WI38 (cell line): ENCODE measurements at regions not wholly inside any gene's neighbourhood (a gene's known extent, or its start where the extent isn't known, plus 50 kb on each side); places are given as distances from the start of the nearest gene placed in this dataset.

Experiments used
- H3K4me3 ChIP-seq: 2 replicates; pipeline ENCODE4 v1.5.1; 2011; ENCODE audit warnings: low read depth, mild to moderate bottlenecking, control low read depth, low read length
- TF ChIP-seq, protein P1 (sequence below): IDR thresholded peaks from 2 replicates; pipeline ENCODE4 v1.5.1; 2012; ENCODE audit warnings: low read depth, mild to moderate bottlenecking, control low read depth, low read length

- no peak overlapping the region for H3K4me3 ChIP-seq
- TF ChIP-seq, protein P1, sequence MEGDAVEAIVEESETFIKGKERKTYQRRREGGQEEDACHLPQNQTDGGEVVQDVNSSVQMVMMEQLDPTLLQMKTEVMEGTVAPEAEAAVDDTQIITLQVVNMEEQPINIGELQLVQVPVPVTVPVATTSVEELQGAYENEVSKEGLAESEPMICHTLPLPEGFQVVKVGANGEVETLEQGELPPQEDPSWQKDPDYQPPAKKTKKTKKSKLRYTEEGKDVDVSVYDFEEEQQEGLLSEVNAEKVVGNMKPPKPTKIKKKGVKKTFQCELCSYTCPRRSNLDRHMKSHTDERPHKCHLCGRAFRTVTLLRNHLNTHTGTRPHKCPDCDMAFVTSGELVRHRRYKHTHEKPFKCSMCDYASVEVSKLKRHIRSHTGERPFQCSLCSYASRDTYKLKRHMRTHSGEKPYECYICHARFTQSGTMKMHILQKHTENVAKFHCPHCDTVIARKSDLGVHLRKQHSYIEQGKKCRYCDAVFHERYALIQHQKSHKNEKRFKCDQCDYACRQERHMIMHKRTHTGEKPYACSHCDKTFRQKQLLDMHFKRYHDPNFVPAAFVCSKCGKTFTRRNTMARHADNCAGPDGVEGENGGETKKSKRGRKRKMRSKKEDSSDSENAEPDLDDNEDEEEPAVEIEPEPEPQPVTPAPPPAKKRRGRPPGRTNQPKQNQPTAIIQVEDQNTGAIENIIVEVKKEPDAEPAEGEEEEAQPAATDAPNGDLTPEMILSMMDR: no peak
These were observed 524.1 kb upstream of the CAMK1G start for GRCh38 chr1:209059376-209059775.

DNA sequence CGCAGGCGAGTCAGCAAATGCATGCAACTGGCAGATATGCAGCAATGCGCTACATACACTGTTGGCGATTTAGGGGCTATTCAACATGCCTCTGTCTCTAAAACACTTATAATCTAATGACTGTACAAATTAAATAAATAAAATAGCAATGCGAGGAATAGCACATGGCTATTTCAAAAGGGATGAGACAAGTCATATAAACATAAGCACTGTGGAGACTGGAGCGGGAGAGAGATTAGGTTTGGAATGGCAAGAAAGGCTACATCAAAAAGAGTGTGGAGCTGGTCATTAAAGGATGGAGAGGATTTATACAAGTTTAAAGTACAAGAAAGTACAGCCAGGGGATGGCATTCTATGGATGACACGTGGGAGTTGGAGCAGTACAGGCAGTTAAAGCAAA, 523.5 kb upstream of the CAMK1G start:
- TF ChIP-seq, protein P1: no peak
- H3K4me3 ChIP-seq: no peak overlapping the region

DNA sequence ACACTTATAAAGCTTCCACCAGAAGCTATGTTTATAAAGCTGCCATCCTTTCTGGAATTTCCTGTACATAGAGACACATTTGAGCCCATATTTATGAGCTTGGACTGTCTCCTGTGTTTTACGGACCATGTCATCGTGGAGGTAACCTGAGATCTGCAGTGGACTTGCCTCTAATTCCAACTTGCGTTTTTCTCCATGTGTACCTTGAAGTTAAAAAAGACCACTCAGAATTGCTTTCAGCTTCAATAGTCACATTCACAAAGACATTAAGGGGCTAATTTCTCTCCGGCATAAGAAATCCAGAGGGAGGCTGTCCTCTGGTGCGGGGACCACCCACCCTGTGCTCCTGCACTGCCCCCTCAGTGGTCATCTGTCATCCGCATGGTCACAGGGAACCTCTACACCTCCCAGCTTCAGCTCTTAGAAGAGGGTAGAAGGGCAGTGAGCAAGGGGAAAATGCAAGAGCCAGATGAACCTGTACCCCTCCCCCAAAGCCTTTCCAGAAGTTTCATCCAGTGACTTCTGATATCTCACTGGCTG, 521.4 kb upstream of the CAMK1G start:
- TF ChIP-seq, protein P1: no peak
- no peak overlapping the region for H3K4me3 ChIP-seq

DNA sequence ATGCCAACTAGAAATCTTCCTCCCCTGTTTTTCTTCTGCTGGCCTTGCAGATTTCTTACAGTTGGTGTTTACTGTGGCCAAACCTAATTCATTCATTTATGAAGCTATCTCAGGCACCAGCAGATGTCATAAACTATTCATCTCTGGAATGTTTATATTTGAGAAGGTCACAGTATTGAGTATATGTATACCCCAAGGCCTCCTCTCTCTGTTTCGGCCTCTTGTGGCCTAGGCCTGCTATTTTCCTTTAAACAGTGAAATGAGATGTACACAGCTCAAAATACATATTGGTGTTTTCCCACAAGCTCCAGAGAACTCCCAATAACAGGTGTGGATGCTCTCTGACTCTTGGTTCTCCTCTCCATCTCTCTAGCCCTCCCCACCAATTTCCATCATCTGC, 520.7 kb upstream of the CAMK1G start:
- TF ChIP-seq, protein P1: no peak
- H3K4me3 ChIP-seq: no peak overlapping the region

GRCh38 chr1:209063767-209064659, 519.5 kb upstream of the CAMK1G start:
- TF ChIP-seq, protein P1: no peak
- no peak overlapping the region for H3K4me3 ChIP-seq

GRCh38 chr1:209064850-209065706, 518.4 kb upstream of the CAMK1G start:
- no peak overlapping the region for H3K4me3 ChIP-seq
- TF ChIP-seq, protein P1: no peak

DNA sequence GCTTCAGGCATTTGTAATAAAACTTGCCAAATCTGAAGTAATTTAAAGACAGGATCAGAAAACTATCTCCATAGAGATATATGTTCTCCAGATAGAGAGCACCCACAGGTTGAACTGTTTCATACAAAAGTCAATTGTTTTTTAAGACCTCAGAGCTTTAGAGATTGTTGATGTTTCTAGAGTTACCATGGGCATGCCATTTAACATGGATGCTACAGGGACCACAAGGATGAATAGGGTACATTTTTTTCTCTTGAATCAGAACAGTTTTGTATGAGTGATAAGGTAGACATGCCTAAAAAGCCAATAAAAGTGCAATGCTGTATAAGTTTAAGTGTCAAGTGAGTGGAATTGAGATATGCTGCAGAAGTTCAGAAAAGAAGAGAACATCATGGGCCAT, 511.0 kb upstream of the CAMK1G start:
- H3K4me3 ChIP-seq: no peak overlapping the region
- TF ChIP-seq, protein P1: no peak
